GM18867 (cell line): ENCODE measurements at regions not wholly inside any gene's neighbourhood (a gene's known extent, or its start where the extent isn't known, plus 50 kb on each side); places are given as distances from the start of the nearest gene placed in this dataset.
A peak's percentile ranks its signal among the peaks of the same experiment; 100 is the strongest.

ENCODE experiments used
- ATAC-seq: cut with Tn5 transposase; IDR thresholded peaks from one replicate; pipeline ENCODE4 v1.9.1; 2021; ENCODE audit warnings: mild to moderate bottlenecking, moderate library complexity; ENCODE audit not compliant: unreplicated experiment

- no peak for ATAC-seq
Measured at GRCh38 chr6:141337191-141337590, 795.5 kb upstream of the GJE1 start.

GRCh38 chr6:141335477-141336273, 797.0 kb upstream of the GJE1 start:
- ATAC-seq, result no peak

DNA sequence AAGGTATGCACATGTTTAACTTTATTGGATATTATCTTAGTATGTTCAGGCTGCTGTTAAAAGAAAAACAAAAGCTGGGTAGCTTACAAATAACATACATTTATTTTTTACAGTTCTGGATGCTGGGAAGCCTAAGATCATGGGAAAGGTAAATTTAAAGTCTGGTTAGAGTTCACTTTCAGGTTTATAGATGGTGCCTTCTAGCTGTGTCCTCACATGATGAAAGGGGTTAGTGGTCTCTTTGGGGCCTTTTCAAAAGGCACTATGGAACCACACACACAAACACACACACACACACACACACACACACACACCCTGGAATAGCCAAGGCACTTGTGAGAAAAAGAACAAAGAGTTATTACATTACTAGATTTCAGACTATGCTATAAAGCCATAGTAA, 805.8 kb upstream of the GJE1 start:
- ATAC-seq, result peak; percentile 15

GRCh38 chr6:141326426-141326825, 806.3 kb upstream of the GJE1 start:
- peak; percentile 80 for ATAC-seq

DNA sequence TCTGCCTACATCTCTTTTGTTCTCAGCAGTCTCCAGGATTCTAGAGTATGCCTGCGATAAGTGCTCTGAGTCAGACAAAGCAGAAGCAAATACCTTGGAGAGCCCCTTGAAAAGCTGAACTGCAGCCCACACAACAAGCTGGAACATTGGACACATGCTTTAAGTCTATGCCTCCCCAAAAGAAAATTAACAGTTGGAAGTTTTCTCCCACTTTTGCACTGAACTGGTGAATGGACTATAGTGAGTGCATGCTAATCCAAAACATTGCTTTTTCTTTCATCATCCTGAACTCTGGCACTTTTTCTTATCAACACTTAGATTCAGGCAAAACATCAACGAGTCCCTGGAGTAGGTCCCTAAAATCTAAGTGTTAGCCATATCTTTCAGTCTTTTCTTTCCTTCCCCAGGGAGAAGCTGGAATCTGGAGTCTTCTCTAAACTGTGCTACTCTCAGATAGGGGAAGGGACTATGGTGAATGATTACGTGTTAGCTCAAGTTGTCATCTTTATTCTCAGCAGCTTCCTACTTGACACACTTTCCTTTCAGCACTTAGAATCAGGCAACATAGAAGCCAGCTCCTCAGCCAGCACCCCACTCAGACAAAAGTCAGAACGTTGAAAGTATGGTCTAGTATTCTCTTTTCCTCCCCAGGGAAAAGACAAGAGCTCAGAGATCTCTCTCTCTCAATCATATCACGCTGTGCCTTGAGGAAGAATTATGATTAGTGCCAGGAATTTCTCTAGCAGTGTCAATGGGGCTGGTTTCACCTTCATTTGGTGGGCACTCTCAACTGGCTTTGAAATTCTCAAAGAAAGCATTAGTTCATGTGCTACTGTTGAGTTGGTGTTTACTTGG, 811.0 kb upstream of the GJE1 start:
- no peak for ATAC-seq

DNA sequence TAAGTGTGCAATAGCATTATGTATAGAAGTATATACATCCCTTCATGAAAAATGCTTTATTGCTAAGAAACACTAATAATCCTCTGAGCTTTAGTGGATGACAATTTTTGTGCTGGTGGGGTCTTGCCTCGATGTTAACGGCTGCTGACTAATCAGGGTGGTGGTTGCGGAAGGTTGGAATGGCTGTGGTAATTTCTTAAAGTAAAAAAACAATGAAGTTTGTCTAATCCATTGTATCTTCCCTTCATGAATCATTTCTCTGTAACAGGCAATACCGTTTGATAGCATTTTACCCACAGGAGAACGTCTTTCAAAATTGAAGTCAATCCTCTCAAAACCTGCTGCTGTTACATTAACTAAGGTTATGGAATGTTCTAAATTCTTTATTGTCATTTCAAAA, 816.5 kb upstream of the GJE1 start:
- ATAC-seq, result no peak

GRCh38 chr6:141313986-141314385, 818.7 kb upstream of the GJE1 start:
- no peak for ATAC-seq

DNA sequence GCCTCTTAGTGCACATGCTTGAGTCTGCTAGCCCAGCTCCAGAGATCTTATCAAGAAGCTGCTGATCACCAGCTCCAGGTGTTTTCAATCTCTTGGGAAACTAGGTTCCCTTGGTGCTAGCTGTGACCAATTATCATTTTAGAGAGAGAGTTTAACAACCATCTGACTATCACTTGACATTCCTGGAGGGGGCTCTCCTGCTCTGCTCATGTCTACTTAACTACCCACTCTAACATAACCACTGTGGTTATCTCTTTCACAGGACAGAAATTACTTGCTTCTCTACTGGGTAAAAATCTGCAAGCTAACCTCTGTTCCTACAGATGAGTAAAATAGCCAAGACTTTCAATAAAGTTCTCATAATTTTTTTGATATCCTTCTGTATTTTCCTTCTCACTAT, 823.4 kb upstream of the GJE1 start:
- ATAC-seq, result peak; percentile 88

- ATAC-seq, result no peak
Measured at GRCh38 chr6:141307309-141307998, 825.3 kb upstream of the GJE1 start.

DNA sequence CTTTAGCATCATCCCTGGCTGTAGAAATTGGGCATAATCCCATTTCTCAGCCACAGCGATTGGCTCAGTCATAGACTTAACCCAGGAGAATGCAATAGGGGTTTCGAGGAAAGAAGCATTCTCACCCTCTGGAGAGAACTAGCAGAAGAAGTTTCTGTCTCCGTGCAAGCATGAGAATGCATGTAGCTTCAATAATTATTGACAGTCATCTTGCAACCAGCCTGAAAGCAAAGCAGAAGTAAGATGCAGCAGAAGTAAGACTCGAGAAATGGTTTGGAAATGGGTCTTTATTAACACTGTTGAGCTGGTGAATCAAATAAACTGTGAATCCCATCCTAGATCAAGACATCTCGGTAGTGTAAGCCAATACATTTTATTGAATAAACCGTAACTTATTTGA, 828.8 kb upstream of the GJE1 start:
- ATAC-seq, result no peak

DNA sequence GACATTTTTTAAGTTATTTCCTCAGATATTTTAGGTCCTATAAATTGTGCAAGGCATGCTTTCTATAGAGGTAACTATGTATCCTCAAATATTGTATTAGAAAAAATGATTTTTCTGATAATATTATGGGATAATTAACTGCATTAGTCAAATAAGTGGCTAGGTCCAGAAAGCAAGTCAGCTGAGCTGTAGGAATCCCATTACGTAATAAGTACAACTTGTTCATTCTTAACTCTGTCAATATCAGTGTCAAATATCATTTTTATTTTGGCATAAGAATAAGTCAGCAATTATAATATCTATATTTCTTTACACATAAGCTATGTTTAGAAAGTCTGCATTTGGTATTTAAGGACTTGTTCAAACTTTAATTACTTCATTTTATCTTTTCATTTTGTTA, 830.9 kb upstream of the GJE1 start:
- no peak for ATAC-seq

- ATAC-seq, result peak; percentile 63
Measured at GRCh38 chr6:141290941-141291721, 841.6 kb upstream of the GJE1 start.

DNA sequence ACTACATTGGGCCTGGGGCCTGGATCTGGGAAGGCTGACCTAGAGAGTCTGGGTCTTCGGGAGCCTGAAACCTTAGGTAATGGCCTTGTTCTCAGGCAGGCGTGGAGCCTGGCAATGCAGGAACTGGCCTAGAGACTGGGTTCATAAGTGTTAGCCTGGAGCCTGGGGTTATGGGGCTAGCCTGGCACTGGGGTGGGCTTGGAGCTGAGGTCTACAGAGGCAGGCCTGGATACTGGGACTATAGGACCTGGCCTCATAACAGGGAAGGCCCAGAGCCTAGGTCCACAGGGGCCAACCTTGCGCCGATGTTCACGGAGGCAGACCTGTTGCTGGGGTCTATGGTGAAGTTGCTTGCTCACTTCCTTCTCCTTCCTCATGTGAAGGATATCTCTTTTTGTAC, 843.8 kb upstream of the GJE1 start:
- no peak for ATAC-seq

- no peak for ATAC-seq
Measured at GRCh38 chr6:141282263-141282662, 850.5 kb upstream of the GJE1 start.

- no peak for ATAC-seq
Measured at GRCh38 chr6:141269684-141270083, 863.0 kb upstream of the GJE1 start.

DNA sequence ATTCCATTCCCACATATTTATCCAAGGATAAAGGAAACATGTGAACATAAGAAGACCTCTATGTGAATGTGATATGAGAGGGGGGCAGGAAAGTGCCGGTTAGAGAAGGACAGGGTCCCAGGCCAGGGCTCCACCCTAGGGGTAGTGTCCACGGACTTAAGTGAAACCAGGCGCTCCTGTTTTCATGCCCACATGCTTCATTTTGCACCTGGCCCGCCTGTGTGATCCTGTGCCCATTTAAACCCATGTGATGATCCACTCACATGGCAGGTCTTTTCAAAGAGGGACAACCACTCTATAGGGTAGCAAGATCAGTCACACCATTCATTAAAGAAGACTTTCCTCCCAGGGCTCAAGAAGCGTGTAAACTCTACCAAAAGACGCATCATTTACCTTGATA, 865.3 kb upstream of the GJE1 start:
- no peak for ATAC-seq

DNA sequence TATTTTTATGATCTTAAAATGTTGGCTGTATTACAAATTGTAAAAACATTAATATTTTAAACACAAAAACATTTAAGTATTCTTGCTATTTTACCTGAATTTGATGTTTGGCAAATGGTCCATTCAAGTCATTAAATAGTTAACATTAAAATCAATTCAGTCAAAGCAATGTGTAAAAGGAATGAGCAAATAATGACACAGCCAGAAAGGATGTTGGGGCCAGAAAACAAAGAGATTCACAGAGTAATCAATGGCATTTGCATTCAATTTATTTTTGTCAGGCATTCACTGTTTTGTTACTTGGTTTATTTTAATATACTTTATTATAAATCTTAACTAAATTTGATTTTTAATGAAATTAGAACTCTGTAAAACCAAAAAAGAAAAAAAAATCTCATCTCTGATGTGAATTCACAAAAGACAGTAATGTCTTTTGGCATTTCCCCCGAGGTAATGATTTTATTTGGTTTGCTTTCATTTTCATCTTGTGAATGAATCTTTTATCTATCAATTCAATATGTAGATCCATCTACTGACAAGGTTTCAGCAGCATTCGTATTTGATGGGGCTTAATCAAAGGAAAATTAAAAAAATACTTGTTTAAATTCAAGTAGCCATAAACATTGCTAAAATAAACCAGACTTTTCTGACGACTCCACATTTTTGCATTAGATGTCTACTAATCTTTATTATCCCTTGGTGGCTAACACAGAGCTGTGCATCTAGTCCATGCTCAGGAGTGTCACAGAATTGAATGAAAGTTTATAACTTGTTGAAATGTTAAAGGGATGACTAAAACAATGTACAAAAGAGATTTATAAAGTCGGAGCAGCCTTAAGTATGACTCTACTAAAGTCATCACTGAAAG, 866.7 kb upstream of the GJE1 start:
- no peak for ATAC-seq

DNA sequence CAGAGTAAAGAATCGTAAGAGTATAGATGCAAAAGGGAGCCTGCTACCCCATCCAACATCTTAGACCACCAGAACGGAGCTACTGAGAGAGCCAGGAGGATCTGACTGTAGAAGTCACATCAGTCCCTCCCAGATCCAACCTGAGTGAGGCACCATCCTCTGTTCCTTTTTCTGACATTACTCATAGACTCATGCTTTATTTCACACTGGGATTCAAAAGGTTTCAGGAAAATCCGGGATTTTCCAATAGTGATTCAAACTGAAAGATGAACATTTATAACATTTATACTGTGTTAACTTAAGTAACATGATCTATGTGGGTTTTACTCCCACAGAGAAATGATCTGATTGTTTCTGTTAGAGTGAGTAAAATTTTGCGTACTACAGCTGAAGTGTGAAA, 868.6 kb upstream of the GJE1 start:
- ATAC-seq, result no peak

DNA sequence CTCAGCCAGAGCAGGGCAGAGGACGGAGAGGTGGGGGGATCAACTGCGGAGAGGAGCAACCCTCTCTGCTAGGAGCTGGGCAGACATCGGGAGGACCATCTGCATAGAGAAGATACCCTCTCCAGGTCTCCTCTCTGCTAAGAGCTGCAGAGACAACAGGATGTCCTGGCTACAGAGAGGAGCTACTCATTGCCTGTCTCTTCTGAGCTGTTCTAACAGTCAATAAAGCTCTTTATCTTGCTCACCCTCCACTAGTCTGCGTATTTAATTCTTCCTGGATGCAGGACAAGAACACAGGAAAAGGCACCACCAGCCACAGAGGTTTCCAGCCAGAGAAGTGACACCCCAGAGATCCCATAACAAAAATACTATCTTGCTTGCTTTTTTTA, 871.1 kb upstream of the GJE1 start:
- ATAC-seq, result no peak
